HK-2 (cell line): ENCODE measurements at regions not wholly inside any gene's neighbourhood (a gene's known extent, or its start where the extent isn't known, plus 50 kb on each side); places are given as distances from the start of the nearest gene placed in this dataset.
"Not testable (repeated sequence)": the region's sequence is repeated elsewhere in the genome, so short reads cannot be mapped to it uniquely, and the experiment has no call there.

Experiments used
- DNase-seq: peaks from one replicate; pipeline ENCODE4 v3.0.0-alpha.2; 2018; ENCODE audit not compliant: unreplicated experiment

GRCh38 chr11:96706761-96707160, 316.9 kb downstream of the JRKL start:
- DNase-seq, result no peak

DNA sequence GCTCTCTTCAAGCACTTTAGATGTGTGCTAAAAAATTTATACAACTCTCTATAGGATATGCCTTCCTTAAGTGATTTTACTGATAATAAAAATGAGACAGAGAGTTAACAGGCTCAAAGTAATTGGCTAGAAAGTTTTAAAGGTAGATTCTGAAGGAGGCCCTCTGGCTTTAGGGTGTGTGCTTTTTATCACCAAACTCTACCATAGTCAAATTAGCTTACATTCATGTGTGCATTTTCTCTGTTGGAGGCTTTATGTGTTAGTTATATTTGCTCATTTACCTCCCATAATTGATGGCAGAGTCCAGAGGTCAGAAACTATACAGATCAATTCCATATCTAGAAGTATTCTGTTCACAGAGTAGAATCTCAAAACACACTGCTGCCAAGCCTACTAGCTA, 317.5 kb downstream of the JRKL start:
- DNase-seq, result no peak

DNA sequence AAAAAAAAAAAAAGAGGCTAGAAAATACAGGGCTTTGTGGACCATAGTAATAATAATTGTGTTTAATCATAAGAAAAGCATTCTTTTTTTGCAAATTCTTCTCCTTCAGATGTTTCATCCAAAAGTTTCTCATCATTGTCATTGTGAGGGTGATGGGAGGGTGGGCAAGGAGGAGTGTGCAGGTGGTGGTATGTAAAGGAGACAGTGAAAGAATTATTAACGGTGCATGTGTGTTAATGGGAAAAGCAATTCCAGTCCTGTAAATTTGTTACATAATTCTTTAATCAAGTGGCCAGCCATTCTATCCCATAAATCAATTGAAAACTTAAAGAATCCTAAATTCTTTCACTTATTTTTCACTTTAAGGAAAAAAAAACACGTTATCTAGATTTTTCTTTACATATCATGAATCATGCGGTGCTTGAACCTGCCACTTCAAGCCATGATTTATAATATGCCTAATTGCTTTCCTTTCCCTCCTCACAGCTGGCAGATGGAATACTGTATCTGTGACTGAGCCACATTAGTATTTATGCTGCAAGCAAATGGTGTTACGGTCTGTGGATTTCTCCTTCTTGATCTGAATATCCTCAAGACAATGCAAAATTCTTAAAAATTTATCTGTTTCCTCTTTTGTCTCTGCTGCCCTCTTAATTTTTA, 318.5 kb downstream of the JRKL start:
- DNase-seq, result no peak

GRCh38 chr11:96713301-96713700, 323.5 kb downstream of the JRKL start:
- DNase-seq, result no peak

- DNase-seq, result no peak
Measured at GRCh38 chr11:96714689-96715088, 324.9 kb downstream of the JRKL start.

DNA sequence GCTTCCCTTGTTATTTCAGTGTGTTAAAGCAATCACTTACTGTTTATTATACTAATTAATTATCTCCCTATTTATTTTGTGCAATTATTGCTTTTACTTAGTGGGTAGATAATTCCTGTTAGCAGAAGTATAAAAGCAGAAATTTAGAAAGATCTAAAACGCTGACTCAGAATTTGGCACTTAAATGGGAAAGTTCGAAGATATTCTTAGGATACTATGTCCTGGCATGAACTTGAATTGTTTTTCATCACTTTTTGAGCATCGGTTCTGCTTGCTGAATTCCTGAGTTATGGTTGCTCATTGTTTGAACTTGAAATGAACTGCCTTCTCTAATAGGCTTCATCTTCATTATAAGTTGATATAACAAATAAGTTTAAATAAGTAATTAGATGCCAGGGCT, 325.4 kb downstream of the JRKL start:
- DNase-seq, result no peak

GRCh38 chr11:96736601-96737000, 346.8 kb downstream of the JRKL start:
- DNase-seq, result no peak

GRCh38 chr11:96738311-96738710, 348.5 kb downstream of the JRKL start:
- DNase-seq, result no peak

DNA sequence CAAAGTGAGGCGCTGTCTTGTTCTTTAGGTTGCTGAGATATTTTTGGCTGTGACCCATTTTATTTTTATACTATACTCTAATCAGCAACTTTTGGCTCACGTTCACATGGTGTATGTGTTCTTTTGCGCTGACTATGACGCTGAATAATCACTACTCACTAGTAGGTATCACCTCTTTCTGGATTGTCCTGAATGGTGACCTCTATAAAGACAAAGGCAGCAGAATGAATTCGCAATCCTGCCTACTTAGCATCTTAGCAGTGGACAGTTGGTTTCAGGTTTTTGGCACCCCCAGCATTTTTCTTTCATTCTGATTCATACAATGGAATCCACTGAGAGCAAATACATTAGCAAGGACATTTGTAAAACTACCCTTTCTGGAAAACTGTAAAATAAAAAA, 351.3 kb downstream of the JRKL start:
- DNase-seq, result no peak

DNA sequence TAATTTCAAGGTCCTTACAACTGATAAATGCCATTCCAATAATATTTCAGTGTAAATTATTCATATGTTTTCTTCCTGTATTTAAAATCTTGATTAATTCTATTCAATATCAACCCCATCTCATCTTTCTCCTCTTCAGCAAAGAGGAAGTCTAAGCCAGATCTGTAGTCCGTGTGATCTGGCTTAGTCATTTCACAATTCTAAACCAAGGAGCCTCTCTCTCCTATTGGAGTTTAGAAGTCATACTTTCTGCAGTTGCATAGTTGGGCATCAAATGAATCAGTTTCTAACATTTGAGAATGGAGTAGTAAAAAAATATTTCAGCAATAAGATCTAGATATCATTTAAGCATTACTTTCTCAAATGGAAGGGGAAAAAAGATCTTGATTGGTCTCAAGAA, 354.9 kb downstream of the JRKL start:
- DNase-seq, result no peak

DNA sequence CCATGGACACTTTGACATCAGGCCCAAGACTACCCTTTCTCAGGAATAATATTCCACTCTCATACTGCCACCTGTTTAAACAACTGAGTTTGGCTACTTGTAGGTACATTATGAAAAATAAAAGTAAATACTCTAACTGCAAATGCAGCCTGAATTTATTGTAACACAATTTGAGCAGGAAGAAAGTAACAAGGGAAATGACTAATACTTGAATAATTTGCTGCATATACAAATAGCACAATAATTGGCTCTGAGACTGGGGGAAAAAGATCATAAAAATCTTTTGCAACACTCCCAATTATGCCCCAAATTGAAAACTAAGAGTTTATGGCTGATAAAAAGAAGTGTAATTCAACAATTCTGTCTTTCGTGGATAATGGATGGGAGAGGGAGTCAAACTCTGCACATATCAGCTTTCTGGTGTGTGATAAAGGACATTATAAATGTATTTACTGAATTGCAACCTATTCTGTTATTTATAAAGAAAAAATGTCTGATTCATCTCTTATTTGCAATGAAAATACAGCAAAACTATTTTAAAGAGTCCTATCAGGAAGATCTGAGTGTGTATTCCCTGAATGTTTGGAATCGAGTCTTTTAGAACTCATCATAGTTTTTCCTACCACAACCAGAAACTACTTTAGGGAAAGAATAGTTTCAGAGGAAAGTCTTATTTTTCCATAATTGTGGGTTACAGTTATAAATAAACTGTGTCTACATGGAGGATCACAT, 359.0 kb downstream of the JRKL start:
- DNase-seq, result no peak

GRCh38 chr11:96751807-96752206, 362.0 kb downstream of the JRKL start:
- not testable (repeated sequence) for DNase-seq

DNA sequence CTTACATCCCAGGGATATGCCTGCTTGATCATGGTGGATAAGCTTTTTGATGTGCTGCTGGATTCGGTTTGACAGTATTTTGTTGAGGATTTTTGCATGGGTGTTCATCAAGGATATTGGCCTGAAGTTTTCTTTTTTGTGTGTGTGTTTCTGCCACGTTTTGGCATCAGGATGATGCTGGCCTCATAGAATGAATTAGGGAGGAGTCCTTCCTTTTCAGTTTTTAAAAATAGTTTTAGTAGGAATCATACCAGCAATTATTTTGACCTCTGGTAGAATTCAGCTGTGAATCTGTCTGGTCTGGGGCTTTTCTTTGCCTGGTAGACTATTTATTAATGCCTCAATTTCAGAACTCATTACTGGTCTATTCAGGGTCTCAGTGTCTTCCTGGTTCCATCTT, 362.4 kb downstream of the JRKL start:
- DNase-seq, result no peak

DNA sequence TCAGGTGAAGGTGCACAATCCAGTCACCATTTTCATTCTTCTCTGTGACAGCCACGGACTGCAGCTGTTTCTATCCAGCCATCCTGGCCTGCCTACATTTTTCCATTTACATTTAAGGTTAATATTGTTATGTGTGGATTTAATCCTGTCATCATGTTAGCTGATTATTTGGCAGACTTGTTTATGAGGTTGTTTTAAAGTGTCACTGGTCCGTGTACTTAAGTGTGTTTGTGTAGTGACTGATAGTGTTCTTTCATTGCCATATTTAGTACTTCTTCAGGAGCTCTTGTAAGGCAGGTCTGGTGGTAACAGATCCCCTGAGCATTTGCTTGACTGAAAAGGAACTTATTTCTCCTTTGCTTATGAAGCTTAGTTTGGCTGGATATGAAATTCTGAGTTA, 364.2 kb downstream of the JRKL start:
- DNase-seq, result no peak

- DNase-seq, result no peak
Measured at GRCh38 chr11:96755209-96755608, 365.4 kb downstream of the JRKL start.

DNA sequence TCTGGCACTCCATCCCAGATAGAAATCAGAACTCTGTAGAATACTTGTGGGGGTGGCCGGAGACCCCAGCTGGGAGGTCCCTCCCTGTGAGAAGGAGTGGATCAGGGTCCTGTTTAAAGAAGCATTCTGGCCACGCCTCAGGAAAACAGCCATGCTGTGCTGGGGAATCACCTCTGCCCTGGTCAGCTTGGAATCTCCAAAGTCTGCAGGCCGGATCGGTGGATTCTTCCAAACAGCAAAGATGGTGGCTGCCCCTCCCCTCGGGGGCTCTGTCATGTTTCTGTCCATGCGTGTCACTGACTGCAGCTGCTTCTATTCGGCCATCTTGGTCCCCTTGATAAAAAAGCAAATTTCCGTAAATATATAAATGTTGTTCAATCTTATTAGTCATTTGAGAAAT, 365.9 kb downstream of the JRKL start:
- DNase-seq, result no peak

- DNase-seq, result no peak
Measured at GRCh38 chr11:96758957-96759356, 369.1 kb downstream of the JRKL start.

DNA sequence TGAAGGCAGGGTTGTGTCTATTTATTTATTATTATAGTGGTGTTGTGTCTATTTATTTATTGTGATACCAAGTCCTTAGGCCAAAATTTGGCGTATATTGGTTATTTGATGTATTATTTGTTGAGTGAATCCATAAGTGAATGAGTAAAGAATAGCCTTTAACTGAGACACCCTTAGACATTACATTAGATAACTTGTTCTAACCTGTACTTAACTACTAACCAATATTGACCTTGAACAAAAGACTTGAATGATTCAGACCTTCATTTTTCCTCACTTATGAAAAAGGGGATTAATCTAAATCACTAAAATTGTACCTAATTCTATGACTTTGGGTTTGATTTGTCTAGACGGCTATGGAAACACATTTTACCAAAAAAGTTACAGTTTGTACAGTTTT, 370.5 kb downstream of the JRKL start:
- no peak for DNase-seq

DNA sequence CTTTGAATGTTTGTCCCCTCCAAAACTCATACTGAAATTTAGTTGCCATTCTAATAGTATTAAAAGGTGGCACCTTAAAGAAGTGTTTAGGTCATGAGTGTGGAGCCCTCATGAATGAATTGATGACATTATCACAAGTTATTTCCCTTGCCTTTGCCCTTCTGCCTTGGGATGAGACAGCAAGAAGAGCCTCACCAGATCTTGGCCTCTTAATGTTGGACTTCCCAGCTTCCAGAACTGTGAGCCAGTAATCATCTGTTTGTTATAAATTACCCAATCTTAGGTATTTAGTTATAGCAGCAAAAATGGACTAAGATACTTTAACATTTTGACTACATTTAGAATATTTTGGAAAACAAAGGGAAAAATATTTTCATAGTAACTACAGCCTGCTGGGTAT, 371.0 kb downstream of the JRKL start:
- DNase-seq, result no peak

DNA sequence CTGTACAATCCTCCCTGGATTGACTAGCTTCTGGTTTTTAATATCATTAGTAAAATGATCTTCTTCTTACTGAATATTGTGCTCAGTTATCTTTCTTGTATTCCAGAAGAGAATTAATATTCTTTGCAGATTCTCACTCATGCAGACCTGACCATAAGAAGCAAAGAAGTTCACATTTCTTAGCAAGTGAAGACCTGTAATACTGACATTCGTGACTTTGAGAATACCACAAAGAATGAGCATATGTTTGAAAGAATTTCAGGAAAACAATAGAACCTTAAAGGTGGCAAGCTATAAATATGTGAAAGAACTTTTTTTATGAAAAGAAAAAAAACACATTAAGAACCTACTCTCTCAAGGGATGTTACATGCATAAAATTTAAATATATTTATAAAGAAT, 371.6 kb downstream of the JRKL start:
- DNase-seq, result no peak

DNA sequence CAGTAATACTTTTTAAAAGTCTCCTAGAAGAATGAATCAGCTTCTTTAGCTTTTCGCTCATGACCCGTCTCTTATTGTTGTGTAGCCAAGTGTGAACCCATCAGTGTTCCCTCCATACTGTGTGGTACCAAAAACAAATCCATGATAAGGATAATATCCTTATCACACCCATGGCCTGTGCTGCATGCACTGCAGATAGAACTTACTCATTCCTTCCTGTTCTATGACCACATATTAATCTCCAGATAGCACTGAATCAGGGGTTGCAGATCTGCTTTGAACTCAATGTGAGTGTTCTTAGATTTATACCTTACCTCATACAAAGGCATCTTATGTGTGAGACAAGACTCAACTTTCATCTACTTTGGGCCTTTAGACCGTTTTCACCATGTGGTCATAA, 373.4 kb downstream of the JRKL start:
- DNase-seq, result no peak

DNA sequence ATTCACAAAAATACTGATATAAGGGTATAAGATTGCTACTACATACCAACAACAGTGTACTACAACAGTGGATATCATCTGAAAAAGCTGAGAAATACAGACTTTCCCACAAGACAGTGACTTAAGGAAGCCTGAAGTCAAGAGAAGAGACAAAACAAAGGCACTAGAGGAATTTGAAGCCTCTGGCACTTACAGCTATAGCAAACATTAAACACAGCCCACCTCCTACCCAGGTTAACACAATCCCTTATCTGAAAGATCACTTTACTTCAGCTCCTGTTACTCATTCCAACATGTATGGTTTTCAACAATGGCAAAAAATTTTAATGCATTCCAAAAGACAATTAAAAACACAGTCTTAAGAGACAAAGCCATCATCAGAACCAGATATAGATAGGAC, 388.5 kb downstream of the JRKL start:
- DNase-seq, result no peak

GRCh38 chr11:96779030-96779429, 389.2 kb downstream of the JRKL start:
- no peak for DNase-seq

- no peak for DNase-seq
Measured at GRCh38 chr11:96781082-96781481, 391.3 kb downstream of the JRKL start.
